Keratinocyte (primary cell): ENCODE measurements at regions not wholly inside any gene's neighbourhood (a gene's known extent, or its start where the extent isn't known, plus 50 kb on each side); places are given as distances from the start of the nearest gene placed in this dataset.

ENCODE experiments used
- DNase-seq: peaks from one replicate; pipeline ENCODE4 v3.0.0-alpha.2; 2011; ENCODE audit warnings: low read depth, missing footprints, low spot score
- FAIRE-seq: peaks from 2 replicates; lab custom pipeline; 2011; peaks lifted over from hg19 to GRCh38; lab: Jason Lieb, UNC
- H2AFZ ChIP-seq: 2 replicates; pipeline ENCODE4 v1.6.0; 2012; ENCODE audit warnings: low read length, control low read depth, inconsistent platforms; ENCODE audit not compliant: control insufficient read depth
- H3K27ac ChIP-seq: 2 replicates; pipeline ENCODE4 v1.5.1; 2011; ENCODE audit warnings: low read length; ENCODE audit not compliant: control insufficient read depth, insufficient read depth
- H3K27me3 ChIP-seq: 3 replicates; pipeline ENCODE4 v1.6.0; 2011; ENCODE audit warnings: low read length; ENCODE audit not compliant: control insufficient read depth, insufficient read depth; ENCODE audit errors: extremely low read depth
- H3K36me3 ChIP-seq, 2 experiments: 2 replicates in 1 of 2; 3 replicates in 1 of 2; pipeline ENCODE4 v1.5.1; 2011; ENCODE audit warnings: low read length in 2 of 2, mild to moderate bottlenecking in 1 of 2; ENCODE audit not compliant: control insufficient read depth in 2 of 2, insufficient read depth in 2 of 2; ENCODE audit errors: extremely low read depth in 1 of 2
- H3K4me1 ChIP-seq: 3 replicates; pipeline ENCODE4 v1.5.1; 2011; ENCODE audit warnings: low read length; ENCODE audit not compliant: control insufficient read depth, insufficient read depth; ENCODE audit errors: extremely low read depth
- H3K4me2 ChIP-seq: 3 replicates; pipeline ENCODE4 v1.6.0; 2011; ENCODE audit warnings: low read depth, low read length; ENCODE audit not compliant: control insufficient read depth, insufficient read depth; ENCODE audit errors: extremely low read depth
- H3K4me3 ChIP-seq, 3 experiments: fragments of 200-600 bp in 1 of 3; sonication (generic) in 1 of 3; 2 replicates in 2 of 3; 3 replicates in 1 of 3; pipeline ENCODE4 v1.5.1; 2011 to 2016; ENCODE audit warnings: low read length in 3 of 3, mild to moderate bottlenecking in 3 of 3, control low read depth in 2 of 3, inconsistent platforms in 1 of 3, low read depth in 1 of 3, mixed read lengths in 1 of 3, mixed run types in 1 of 3, moderate library complexity in 1 of 3; ENCODE audit not compliant: control insufficient read depth in 2 of 3, insufficient read depth in 2 of 3; ENCODE audit errors: extremely low read depth in 1 of 3
- H3K79me2 ChIP-seq: 2 replicates; pipeline ENCODE4 v1.6.0; 2012; ENCODE audit warnings: low read length; ENCODE audit not compliant: control insufficient read depth, insufficient read depth
- H3K9ac ChIP-seq: 3 replicates; pipeline ENCODE4 v1.6.0; 2011; ENCODE audit warnings: low read length; ENCODE audit not compliant: control insufficient read depth, insufficient read depth; ENCODE audit errors: extremely low read depth
- H3K9me1 ChIP-seq: 3 replicates; pipeline ENCODE4 v1.6.0; 2011; ENCODE audit warnings: low read length; ENCODE audit not compliant: control insufficient read depth, insufficient read depth; ENCODE audit errors: extremely low read depth
- H3K9me3 ChIP-seq: 2 replicates; pipeline ENCODE4 v1.5.1; 2012; ENCODE audit warnings: low read depth, low read length; ENCODE audit not compliant: control insufficient read depth
- H4K20me1 ChIP-seq: 3 replicates; pipeline ENCODE4 v1.6.0; 2011; ENCODE audit warnings: low read length; ENCODE audit not compliant: control insufficient read depth, insufficient read depth; ENCODE audit errors: extremely low read depth
- EZH2 ChIP-seq: IDR thresholded peaks from one replicate; pipeline ENCODE4 v1.6.1; 2012; ENCODE audit warnings: inconsistent platforms, mild to moderate bottlenecking, low read length, moderate library complexity
- dilution Hi-C: fragments of 300-500 bp; cut with MboI; formaldehyde crosslinking; loops from one replicate; pipeline ENCODE4 v1.7.0; 2020; ENCODE audit warnings: low sequenced_read_pairs; ENCODE audit not compliant: extremely low pct_ligation_motif_present
- small RNA-seq, 3 experiments: library from RNA; depleted of rRNA; stranded (forward); fragments of <200 nt; gene quantifications; one replicate each; pipeline ENCODE3, GENCODE V24; 2012; ENCODE audit warnings: low read depth in 3 of 3, low replicate concordance in 1 of 3; ENCODE audit not compliant: insufficient read length in 3 of 3
- TF ChIP-seq, protein P1 (sequence below), 3 experiments: IDR thresholded peaks in 1 of 3; conservative IDR thresholded peaks in 1 of 3; optimal IDR thresholded peaks in 1 of 3; 2 replicates in 2 of 3; 3 replicates in 1 of 3; pipeline versions ENCODE3 to v1.5.1; 2011; ENCODE audit warnings: low read length in 3 of 3, mild to moderate bottlenecking in 3 of 3, moderate library complexity in 2 of 3, control low read depth in 1 of 3, inconsistent platforms in 1 of 3; ENCODE audit not compliant: insufficient read depth in 2 of 3; ENCODE audit errors: extremely low read depth in 1 of 3

DNA sequence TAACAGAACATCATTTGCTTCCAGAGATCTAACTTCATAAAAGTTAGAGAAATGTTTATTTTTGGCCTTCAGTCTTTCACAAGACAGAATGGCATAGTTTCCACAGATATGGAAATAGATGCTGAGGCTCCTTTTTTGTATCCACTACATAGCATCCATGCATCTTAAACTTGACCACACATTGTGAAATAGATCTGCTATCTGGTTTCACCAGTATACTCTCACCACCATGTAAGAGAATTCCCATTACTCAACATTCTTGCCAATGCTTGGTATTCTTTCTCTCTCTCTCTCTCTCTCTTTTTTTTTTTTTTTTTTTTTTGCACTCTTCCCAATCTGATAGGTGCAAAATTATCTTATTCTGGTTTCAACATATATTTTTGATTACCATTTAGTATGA lies 52.1 kb upstream of the PRMT6 start:
- Histone ChIP-seq H2AFZ (no peak overlapping the region), H3K9me3 (no peaks in the 10 kb centered on the region), H3K27ac (no peak overlapping the region), H3K4me2 (no peak overlapping the region), H3K4me3 (no peak overlapping the region), H3K36me3 (no peaks in the 10 kb centered on the region), H3K9ac (no peak overlapping the region), H3K79me2 (no peaks in the 10 kb centered on the region), H3K4me1 (peaks cover 9% of the 10 kb centered on the region), H3K9me1 (no peaks in the 10 kb centered on the region), H4K20me1 (no peaks in the 10 kb centered on the region), H3K27me3 (no peaks in the 10 kb centered on the region)
- DNase-seq: no peak
- dilution Hi-C loops: no loop called here
- no peak for TF ChIP-seq EZH2
- TF ChIP-seq, protein P1, sequence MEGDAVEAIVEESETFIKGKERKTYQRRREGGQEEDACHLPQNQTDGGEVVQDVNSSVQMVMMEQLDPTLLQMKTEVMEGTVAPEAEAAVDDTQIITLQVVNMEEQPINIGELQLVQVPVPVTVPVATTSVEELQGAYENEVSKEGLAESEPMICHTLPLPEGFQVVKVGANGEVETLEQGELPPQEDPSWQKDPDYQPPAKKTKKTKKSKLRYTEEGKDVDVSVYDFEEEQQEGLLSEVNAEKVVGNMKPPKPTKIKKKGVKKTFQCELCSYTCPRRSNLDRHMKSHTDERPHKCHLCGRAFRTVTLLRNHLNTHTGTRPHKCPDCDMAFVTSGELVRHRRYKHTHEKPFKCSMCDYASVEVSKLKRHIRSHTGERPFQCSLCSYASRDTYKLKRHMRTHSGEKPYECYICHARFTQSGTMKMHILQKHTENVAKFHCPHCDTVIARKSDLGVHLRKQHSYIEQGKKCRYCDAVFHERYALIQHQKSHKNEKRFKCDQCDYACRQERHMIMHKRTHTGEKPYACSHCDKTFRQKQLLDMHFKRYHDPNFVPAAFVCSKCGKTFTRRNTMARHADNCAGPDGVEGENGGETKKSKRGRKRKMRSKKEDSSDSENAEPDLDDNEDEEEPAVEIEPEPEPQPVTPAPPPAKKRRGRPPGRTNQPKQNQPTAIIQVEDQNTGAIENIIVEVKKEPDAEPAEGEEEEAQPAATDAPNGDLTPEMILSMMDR (optimal IDR thresholded peaks at IDR 0.05 in 1 of 3, IDR thresholded peaks at IDR 0.05 in 1 of 3, conservative IDR thresholded peaks at IDR 0.05 in 1 of 3; ENCODE audit: extremely low read depth in 1 of 3, insufficient read depth in 2 of 3, low read length in 3 of 3): no peak
- FAIRE-seq: no peak

Small RNA genes in the stretch of these regions (small RNA-seq; reads per million reads assigned to genes)
- gene AL596327.1: 0 reads per million in 3 experiments
- 0 reads per million in 3 experiments for gene SEPT2P1
